ENCODE measurements at regions not wholly inside any gene's neighbourhood (a gene's known extent, or its start where the extent isn't known, plus 50 kb on each side); places are given as distances from the start of the nearest gene placed in this dataset.

GRCh38 chr14:42391146-42391834 is 784.6 kb downstream of the LRFN5 start:
- TF ChIP-seq CTCF (IDR thresholded peaks at IDR 0.05; ENCODE audit: extremely low read depth in 1 of 2, insufficient read depth in 1 of 2, low read depth in 1 of 2, low read length in 2 of 2) (no peak), POLR2A (IDR thresholded peaks at IDR 0.05; ENCODE audit: low read depth, low read length) (no peak), EZH2 (IDR thresholded peaks at IDR 0.05; ENCODE audit: borderline replicate concordance, low read depth, low read length, severe bottlenecking) (no peak), POLR2AphosphoS5 (IDR thresholded peaks at IDR 0.05; ENCODE audit: insufficient read depth, low read depth, low read length) (no peak), JUN (IDR thresholded peaks at IDR 0.05; ENCODE audit: borderline replicate concordance, insufficient read depth, insufficient read length, low read depth) (no peak), MAX (IDR thresholded peaks at IDR 0.05; ENCODE audit: insufficient read depth, insufficient read length) (no peak), MYC (IDR thresholded peaks at IDR 0.05; ENCODE audit: low read depth, low read length) (no peak)

All from endothelial cell of umbilical vein (primary cell).